Brain microvascular endothelial cell (primary cell): ENCODE measurements at regions not wholly inside any gene's neighbourhood (a gene's known extent, or its start where the extent isn't known, plus 50 kb on each side); places are given as distances from the start of the nearest gene placed in this dataset.

Experiments
- DNase-seq: peaks from one replicate; pipeline ENCODE4 v3.0.0-alpha.2; 2020
- H3K27ac ChIP-seq: fragments of 250-450 bp; sonication (Bioruptor Pico); 2 replicates; pipeline ENCODE4 v1.5.1; 2020; ENCODE audit warnings: mild to moderate bottlenecking, moderate library complexity
- H3K27me3 ChIP-seq: fragments of 250-450 bp; sonication (Bioruptor Pico); replicated peaks from 2 replicates; pipeline ENCODE4 v1.5.1; 2020; ENCODE audit warnings: mild to moderate bottlenecking
- H3K36me3 ChIP-seq: fragments of 250-450 bp; sonication (Bioruptor Pico); replicated peaks from 2 replicates; pipeline ENCODE4 v1.5.1; 2020; ENCODE audit warnings: mild to moderate bottlenecking
- H3K4me3 ChIP-seq: 2 replicates; pipeline ENCODE4 v1.5.1; 2011; ENCODE audit warnings: low read depth, mild to moderate bottlenecking, control low read depth, low read length, moderate library complexity
- CTCF ChIP-seq: IDR thresholded peaks from 2 replicates; pipeline ENCODE4 v1.5.1; 2011; ENCODE audit warnings: low read depth, mild to moderate bottlenecking, moderate library complexity, low read length, control low read depth, inconsistent platforms; ENCODE audit errors: missing control alignments
- in situ Hi-C: cut with HindIII; loops from 2 replicates; pipeline ENCODE4 v1.10.0; 2017; ENCODE audit warnings: low sequenced_read_pairs, low pct_ligation_motif_present

- no peak overlapping the region for H3K27ac ChIP-seq
- no peak for TF ChIP-seq CTCF
- H3K36me3 ChIP-seq: peaks cover 2% of the 10 kb centered on the region
- H3K4me3 ChIP-seq: no peak overlapping the region
- in situ Hi-C loops: no loop called here
- DNase-seq: no peak
- H3K27me3 ChIP-seq: no peaks in the 10 kb centered on the region
Measured at GRCh38 chr16:27634779-27635178, 84.8 kb downstream of the KATNIP start.

GRCh38 chr16:27636453-27637240 is 86.7 kb downstream of the KATNIP start:
- no peak overlapping the region for H3K27ac ChIP-seq

GRCh38 chr16:27638833-27639560 is 89.1 kb downstream of the KATNIP start:
- no peak for TF ChIP-seq CTCF
- no peak overlapping the region for H3K27ac ChIP-seq
- no peak for DNase-seq
- in situ Hi-C loops: no loop called here
- H3K27me3 ChIP-seq: no peaks in the 10 kb centered on the region
- no peak overlapping the region for H3K4me3 ChIP-seq
- H3K36me3 ChIP-seq: no peaks in the 10 kb centered on the region

More at GRCh38 chr16:27636453-27637240, 86.7 kb downstream of the KATNIP start:
- H3K36me3 ChIP-seq: peaks cover 2% of the 10 kb centered on the region
- TF ChIP-seq CTCF: no peak
- H3K4me3 ChIP-seq: no peak overlapping the region
- no peaks in the 10 kb centered on the region for H3K27me3 ChIP-seq
- no peak for DNase-seq
- in situ Hi-C loops: no loop called here

GRCh38 chr16:27639561-27640276 is 89.8 kb downstream of the KATNIP start:
- peak; percentile 41 for DNase-seq
- Histone ChIP-seq H3K36me3 (no peaks in the 10 kb centered on the region), H3K27me3 (no peaks in the 10 kb centered on the region), H3K27ac (no peak overlapping the region), H3K4me3 (no peak overlapping the region)
- peak; percentile 91 for TF ChIP-seq CTCF
- in situ Hi-C loops: no loop called here

GRCh38 chr16:27640277-27640600 is 90.3 kb downstream of the KATNIP start:
- Histone ChIP-seq H3K27ac (no peak overlapping the region), H3K4me3 (no peak overlapping the region), H3K27me3 (no peaks in the 10 kb centered on the region), H3K36me3 (no peaks in the 10 kb centered on the region)
- no peak for DNase-seq
- in situ Hi-C loops: no loop called here
- TF ChIP-seq CTCF: no peak
